H9 (cell line): ENCODE measurements at regions not wholly inside any gene's neighbourhood (a gene's known extent, or its start where the extent isn't known, plus 50 kb on each side); places are given as distances from the start of the nearest gene placed in this dataset.

Experiments
- DNase-seq: peaks from one replicate; pipeline ENCODE4 v3.0.0-alpha.2; 2017
- H2AFZ ChIP-seq: one replicate; pipeline ENCODE4 v1.6.1; 2013; ENCODE audit warnings: mild to moderate bottlenecking, low read length, control low read depth, moderate library complexity
- H2AK5ac ChIP-seq: 2 replicates; pipeline ENCODE4 v1.6.1; 2013; ENCODE audit warnings: low read length, control low read depth, mixed read lengths; ENCODE audit not compliant: insufficient read length
- H2BK120ac ChIP-seq: one replicate; pipeline ENCODE4 v1.6.1; 2013; ENCODE audit warnings: low read depth, mild to moderate bottlenecking, low read length, control low read depth, inconsistent platforms; ENCODE audit not compliant: poor library complexity, severe bottlenecking
- H2BK12ac ChIP-seq: 2 replicates; pipeline ENCODE4 v1.6.1; 2013; ENCODE audit warnings: low read length, control low read depth, mixed read lengths, low read depth; ENCODE audit not compliant: insufficient read length
- H2BK15ac ChIP-seq: 2 replicates; pipeline ENCODE4 v1.6.1; 2013; ENCODE audit warnings: low read depth, low read length, control low read depth
- H2BK20ac ChIP-seq: one replicate; pipeline ENCODE4 v1.6.1; 2013; ENCODE audit warnings: low read depth, mild to moderate bottlenecking, low read length, control low read depth, inconsistent platforms; ENCODE audit not compliant: poor library complexity, severe bottlenecking
- H2BK5ac ChIP-seq: 2 replicates; pipeline ENCODE4 v1.6.1; 2013; ENCODE audit warnings: low read length, control low read depth, mixed read lengths; ENCODE audit not compliant: insufficient read length
- H3K14ac ChIP-seq: 2 replicates; pipeline ENCODE4 v1.6.1; 2013; ENCODE audit warnings: low read length, control low read depth; ENCODE audit not compliant: insufficient read depth
- H3K18ac ChIP-seq: 2 replicates; pipeline ENCODE4 v1.6.1; 2013; ENCODE audit warnings: low read depth, mild to moderate bottlenecking, mixed read lengths, low read length, control low read depth; ENCODE audit not compliant: insufficient read length
- H3K23ac ChIP-seq: 2 replicates; pipeline ENCODE4 v1.6.1; 2013; ENCODE audit warnings: low read length, control low read depth, mixed read lengths, low read depth; ENCODE audit not compliant: insufficient read length
- H3K23me2 ChIP-seq: 2 replicates; pipeline ENCODE4 v1.6.1; 2013; ENCODE audit warnings: low read depth, mild to moderate bottlenecking, mixed read lengths, low read length, control low read depth; ENCODE audit not compliant: insufficient read length, poor library complexity, severe bottlenecking
- H3K27ac ChIP-seq: 2 replicates; pipeline ENCODE4 v1.5.1; 2013; ENCODE audit warnings: low read length, control low read depth, mixed read lengths, low read depth; ENCODE audit not compliant: insufficient read length
- H3K27me3 ChIP-seq: 2 replicates; pipeline ENCODE4 v1.6.1; 2013; ENCODE audit warnings: low read length, control low read depth, inconsistent platforms; ENCODE audit not compliant: insufficient read depth
- H3K4ac ChIP-seq: 2 replicates; pipeline ENCODE4 v1.6.1; 2013; ENCODE audit warnings: low read depth, mild to moderate bottlenecking, control low read depth, inconsistent platforms, low read length, moderate library complexity
- H3K4me1 ChIP-seq: 2 replicates; pipeline ENCODE4 v1.6.1; 2013; ENCODE audit warnings: low read length, control low read depth, inconsistent platforms; ENCODE audit not compliant: insufficient read depth
- H3K4me2 ChIP-seq: 2 replicates; pipeline ENCODE4 v1.6.1; 2013; ENCODE audit warnings: low read length, control low read depth, mixed read lengths; ENCODE audit not compliant: insufficient read length, insufficient read depth
- H3K56ac ChIP-seq: 2 replicates; pipeline ENCODE4 v1.6.1; 2013; ENCODE audit warnings: low read depth, mild to moderate bottlenecking, mixed read lengths, low read length, control low read depth; ENCODE audit not compliant: insufficient read length
- H3K79me1 ChIP-seq: 2 replicates; pipeline ENCODE4 v1.6.1; 2013; ENCODE audit warnings: low read depth, mild to moderate bottlenecking, moderate library complexity, low read length, control low read depth, inconsistent platforms; ENCODE audit not compliant: insufficient read depth, poor library complexity, severe bottlenecking
- H3K79me2 ChIP-seq: 2 replicates; pipeline ENCODE4 v1.6.1; 2013; ENCODE audit warnings: low read length, control low read depth, inconsistent platforms; ENCODE audit not compliant: insufficient read depth
- H3K9ac ChIP-seq: 2 replicates; pipeline ENCODE4 v1.6.1; 2013; ENCODE audit warnings: low read length, control low read depth, mixed read lengths; ENCODE audit not compliant: insufficient read length; ENCODE audit errors: extremely low read depth
- H3K9me3 ChIP-seq: one replicate; pipeline ENCODE4 v1.6.1; 2013; ENCODE audit warnings: low read depth, low read length, inconsistent platforms; ENCODE audit not compliant: control insufficient read depth
- H3T11ph ChIP-seq: one replicate; pipeline ENCODE4 v1.6.1; 2013; ENCODE audit warnings: mild to moderate bottlenecking, low read length, control low read depth, inconsistent platforms
- H4K20me1 ChIP-seq: one replicate; pipeline ENCODE4 v1.6.1; 2013; ENCODE audit not compliant: control insufficient read depth, insufficient read length, insufficient read depth
- H4K5ac ChIP-seq: 2 replicates; pipeline ENCODE4 v1.6.1; 2013; ENCODE audit warnings: low read depth, mild to moderate bottlenecking, mixed read lengths, low read length, control low read depth; ENCODE audit not compliant: insufficient read length
- H4K8ac ChIP-seq: replicated peaks from 2 replicates; pipeline ENCODE4 v1.6.1; 2013; ENCODE audit warnings: low read length, control low read depth, mixed read lengths, low read depth; ENCODE audit not compliant: insufficient read length
- H4K91ac ChIP-seq: 2 replicates; pipeline ENCODE4 v1.6.1; 2013; ENCODE audit warnings: low read depth, mild to moderate bottlenecking, moderate library complexity, mixed read lengths, low read length, control low read depth; ENCODE audit not compliant: insufficient read length
- H3K27ac Mint-ChIP-seq, 3 experiments: 2 replicates in 2 of 3; 3 replicates in 1 of 3; pipeline ENCODE4 v1.8.0; 2020 to 2021; ENCODE audit warnings: mixed read lengths in 3 of 3, mild to moderate bottlenecking in 1 of 3, moderate library complexity in 1 of 3
- H3K27me3 Mint-ChIP-seq: 2 replicates; pipeline ENCODE4 v1.8.0; 2021; ENCODE audit warnings: low read depth, mild to moderate bottlenecking, moderate library complexity, mixed read lengths
- H3K36me3 Mint-ChIP-seq, 3 experiments: 2 replicates in 2 of 3; 3 replicates in 1 of 3; pipeline ENCODE4 v1.8.0; 2020 to 2021; ENCODE audit warnings: low read depth in 3 of 3, mixed read lengths in 3 of 3; ENCODE audit not compliant: insufficient read depth in 1 of 3
- H3K4me1 Mint-ChIP-seq, 2 experiments: 2 replicates each; pipeline ENCODE4 v1.8.0; 2020; ENCODE audit warnings: mixed read lengths in 2 of 2
- H3K4me3 Mint-ChIP-seq, 2 experiments: 2 replicates in 1 of 2; 3 replicates in 1 of 2; pipeline ENCODE4 v1.8.0; 2020 to 2021; ENCODE audit warnings: mild to moderate bottlenecking in 2 of 2, mixed read lengths in 2 of 2, moderate library complexity in 1 of 2
- H3K9me3 Mint-ChIP-seq, 2 experiments: 2 replicates in 1 of 2; 3 replicates in 1 of 2; pipeline ENCODE4 v1.8.0; 2020; ENCODE audit warnings: mild to moderate bottlenecking in 2 of 2, mixed read lengths in 2 of 2, moderate library complexity in 1 of 2
- CTCF ChIP-seq: fragments of 200-600 bp; sonication (generic); conservative IDR thresholded peaks from 3 replicates; pipeline ENCODE4 v1.8.0; 2021; ENCODE audit warnings: antibody characterized with exemption, mild to moderate bottlenecking
- WGBS: extraction: QIAGEN DNeasy Blood & Tissue Kit; methylation state at CpG from one replicate; pipeline ENCODE4 v1.1.7; 2013; ENCODE audit warnings: missing lambda C conversion rate, low lambda C conversion rate, mixed read lengths; ENCODE audit not compliant: insufficient read length; ENCODE audit errors: extremely low coverage; 5-methylcytosine and 5-hydroxymethylcytosine counted together

- no peaks in the 10 kb centered on the region for H3K27me3 Mint-ChIP-seq
- peaks cover 2 to 26% (median 9%) of the 10 kb centered on the region in 3 experiments; a peak in 5 of 7 replicates for H3K36me3 Mint-ChIP-seq
- no peak overlapping the region for H3K27ac Mint-ChIP-seq
- Histone ChIP-seq H3K79me1 (no peaks in the 10 kb centered on the region), H4K5ac (no peak overlapping the region), H3K56ac (no peak overlapping the region), H2BK12ac (no peak overlapping the region), H2BK20ac (no peak overlapping the region), H3K4me1 (no peaks in the 10 kb centered on the region), H2BK15ac (no peak overlapping the region), H3K23me2 (no peaks in the 10 kb centered on the region), H3K79me2 (no peaks in the 10 kb centered on the region), H2BK5ac (no peak overlapping the region), H3K9ac (no peak overlapping the region), H2AFZ (no peak overlapping the region), H3K9me3 (no peaks in the 10 kb centered on the region), H3K27ac (no peak overlapping the region), H4K20me1 (no peaks in the 10 kb centered on the region), H3T11ph (no peak overlapping the region), H3K14ac (no peak overlapping the region), H3K4ac (no peak overlapping the region), H2BK120ac (no peak overlapping the region), H4K91ac (no peak overlapping the region), H2AK5ac (no peak overlapping the region), H3K27me3 (no peaks in the 10 kb centered on the region), H3K4me2 (no peak overlapping the region), H3K18ac (no peak overlapping the region), H4K8ac (no peak overlapping the region), H3K23ac (no peak overlapping the region)
- no CpG with 5 or more reads among the region's 9 CpGs for WGBS
- TF ChIP-seq CTCF, result no peak
- H3K9me3 Mint-ChIP-seq, result peaks cover 3 to 12% of the 10 kb centered on the region in 2 experiments; a peak in 4 of 5 replicates
- H3K4me3 Mint-ChIP-seq, result no peak overlapping the region
- no peak for DNase-seq
- peaks cover 12 to 17% of the 10 kb centered on the region in 2 experiments for H3K4me1 Mint-ChIP-seq
These were observed 438.9 kb upstream of the SOX11 start for GRCh38 chr2:5253263-5253662.
